IMR-90 (cell line): ENCODE measurements at regions not wholly inside any gene's neighbourhood (a gene's known extent, or its start where the extent isn't known, plus 50 kb on each side); places are given as distances from the start of the nearest gene placed in this dataset.
A peak's percentile ranks its signal among the peaks of the same experiment; 100 is the strongest.

ENCODE experiments used
- ATAC-seq: fragments of 200-7000 bp; cut with Tn5 transposase; 2 replicates; pipeline ENCODE4 v1.9.1; 2020; ENCODE audit warnings: low read depth, mild to moderate bottlenecking, moderate library complexity
- BruUV-seq: library from RNA; stranded (reverse); fragments of 400-500 nt; replicated peaks from 2 replicates; lab custom pipeline; 2021; lab: Mats Ljungman, UMichigan
- CTCF ChIA-PET: fragments of 300-600 bp; formaldehyde crosslinking; extraction: SDS; loops from one replicate; lab custom pipeline; 2021; ENCODE audit warnings: antibody characterized with exemption; lab: Yijun Ruan, JAX
- POLR2A ChIA-PET: fragments of 300-600 bp; sonication (Branson Sonifier 250); formaldehyde crosslinking; loops from one replicate; lab custom pipeline; 2022; ENCODE audit warnings: antibody characterized with exemption; ENCODE audit not compliant: unreplicated experiment; lab: Charles Lee
- DNase-seq: peaks from one replicate; pipeline ENCODE4 v3.0.0; 2013
- H2AFZ ChIP-seq: replicated peaks from 2 replicates; pipeline ENCODE3; 2013; ENCODE audit warnings: low read length, mild to moderate bottlenecking; ENCODE audit not compliant: poor library complexity
- H2AK5ac ChIP-seq: 2 replicates; pipeline ENCODE4 v1.6.1; 2013; ENCODE audit warnings: low read depth, low read length, inconsistent platforms
- H2AK9ac ChIP-seq: replicated peaks from 2 replicates; pipeline ENCODE3; 2013; ENCODE audit warnings: mild to moderate bottlenecking, low read depth, low read length, moderate library complexity; ENCODE audit not compliant: poor library complexity
- H2BK120ac ChIP-seq: 2 replicates; pipeline ENCODE4 v1.6.1; 2013; ENCODE audit warnings: low read depth, low read length, inconsistent platforms
- H2BK15ac ChIP-seq: 3 replicates; pipeline ENCODE4 v1.6.1; 2013; ENCODE audit warnings: low read depth, low read length, inconsistent platforms
- H2BK20ac ChIP-seq: 2 replicates; pipeline ENCODE4 v1.6.1; 2013; ENCODE audit warnings: low read depth, mild to moderate bottlenecking, inconsistent platforms, low read length, moderate library complexity
- H2BK5ac ChIP-seq: 2 replicates; pipeline ENCODE4 v1.6.1; 2013; ENCODE audit warnings: mild to moderate bottlenecking, low read depth, low read length, inconsistent platforms; ENCODE audit not compliant: poor library complexity, severe bottlenecking
- H3K14ac ChIP-seq: replicated peaks from 2 replicates; pipeline ENCODE4 v1.6.1; 2013; ENCODE audit warnings: low read depth, low read length, inconsistent platforms
- H3K18ac ChIP-seq: 2 replicates; pipeline ENCODE4 v1.6.1; 2013; ENCODE audit warnings: low read depth, low read length, control low read depth
- H3K23ac ChIP-seq: 2 replicates; pipeline ENCODE4 v1.6.1; 2013; ENCODE audit warnings: low read depth, low read length, inconsistent platforms
- H3K27ac ChIP-seq: 2 replicates; pipeline ENCODE4 v1.5.1; 2013; ENCODE audit warnings: mild to moderate bottlenecking, control low read depth, low read length; ENCODE audit not compliant: insufficient read depth
- H3K27me3 ChIP-seq: 2 replicates; pipeline ENCODE4 v1.6.1; 2013; ENCODE audit warnings: low read length; ENCODE audit not compliant: control insufficient read depth, insufficient read depth
- H3K36me3 ChIP-seq: 2 replicates; pipeline ENCODE4 v1.6.1; 2013; ENCODE audit warnings: low read length, mixed read lengths; ENCODE audit not compliant: control insufficient read depth, insufficient read depth
- H3K4ac ChIP-seq: 2 replicates; pipeline ENCODE4 v1.6.1; 2013; ENCODE audit warnings: low read depth, low read length, inconsistent platforms
- H3K4me1 ChIP-seq: 2 replicates; pipeline ENCODE4 v1.6.1; 2013; ENCODE audit warnings: low read length, mixed read lengths; ENCODE audit not compliant: control insufficient read depth, insufficient read depth
- H3K4me2 ChIP-seq: 2 replicates; pipeline ENCODE4 v1.6.1; 2013; ENCODE audit warnings: low read depth, mild to moderate bottlenecking, control low read depth, low read length, moderate library complexity
- H3K4me3 ChIP-seq: 2 replicates; pipeline ENCODE4 v1.5.1; 2013; ENCODE audit warnings: low read depth, mild to moderate bottlenecking, control low read depth, low read length, moderate library complexity; ENCODE audit not compliant: insufficient read depth
- H3K56ac ChIP-seq: 2 replicates; pipeline ENCODE4 v1.6.1; 2013; ENCODE audit warnings: low read length, inconsistent platforms; ENCODE audit not compliant: insufficient read depth; ENCODE audit errors: extremely low read depth
- H3K79me1 ChIP-seq, 2 experiments: 2 replicates each; pipeline ENCODE4 v1.6.1; 2013; ENCODE audit warnings: low read length in 2 of 2, inconsistent platforms in 1 of 2, low read depth in 1 of 2
- H3K9ac ChIP-seq: 2 replicates; pipeline ENCODE4 v1.6.1; 2013; ENCODE audit warnings: low read depth, low read length, control low read depth
- H3K9me1 ChIP-seq: 2 replicates; pipeline ENCODE4 v1.6.1; 2013; ENCODE audit warnings: low read length, inconsistent platforms; ENCODE audit not compliant: insufficient read depth
- H3K9me3 ChIP-seq: 2 replicates; pipeline ENCODE4 v1.6.1; 2013; ENCODE audit warnings: low read length; ENCODE audit not compliant: control insufficient read depth, insufficient read depth
- H4K20me1 ChIP-seq: 2 replicates; pipeline ENCODE4 v1.6.1; 2013; ENCODE audit warnings: low read length, inconsistent platforms; ENCODE audit not compliant: insufficient read depth
- H4K5ac ChIP-seq: 2 replicates; pipeline ENCODE4 v1.6.1; 2013; ENCODE audit warnings: mild to moderate bottlenecking, low read depth, low read length, control low read depth
- H4K8ac ChIP-seq, 2 experiments: 2 replicates each; pipeline ENCODE4 v1.6.1; 2013; ENCODE audit warnings: low read depth in 2 of 2, low read length in 2 of 2, control low read depth in 1 of 2, inconsistent platforms in 1 of 2
- H4K91ac ChIP-seq: 2 replicates; pipeline ENCODE4 v1.6.1; 2013; ENCODE audit warnings: low read depth, low read length, inconsistent platforms; ENCODE audit not compliant: insufficient read depth
- CEBPB ChIP-seq: IDR thresholded peaks from 2 replicates; pipeline ENCODE4 v1.6.1; 2012; ENCODE audit warnings: low read depth, low read length, improper control_type of control experiment
- MAFK ChIP-seq: IDR thresholded peaks from 2 replicates; pipeline ENCODE4 v1.6.1; 2012; ENCODE audit warnings: low read depth, low read length, improper control_type of control experiment
- whole genome bisulfite sequencing, 2 experiments: methylation state at CpG; one replicate each; pipeline versions ENCODE4 v1.1.5 to v1.1.7; 2013; ENCODE audit warnings: missing lambda C conversion rate in 2 of 2; ENCODE audit not compliant: insufficient read length in 1 of 2; ENCODE audit errors: extremely low coverage in 2 of 2; 5-methylcytosine and 5-hydroxymethylcytosine counted together
- dilution Hi-C: fragments of 300-500 bp; cut with HindIII; formaldehyde crosslinking; loops from one replicate; pipeline ENCODE4 v1.14.3; 2018; ENCODE audit warnings: low sequenced_read_pairs; ENCODE audit not compliant: unreplicated experiment
- in situ Hi-C: fragments of 300-500 bp; cut with MboI; formaldehyde crosslinking; loops from 3 replicates; pipeline ENCODE4 v1.14.3; 2019; ENCODE audit warnings: low sequenced_read_pairs, inconsistent platforms, mixed read lengths
- intact Hi-C: fragments of 100-400 bp; cut with micrococcal nuclease; formaldehyde crosslinking; loops from 2 replicates; pipeline ENCODE4 v1.10.0; 2022

DNA sequence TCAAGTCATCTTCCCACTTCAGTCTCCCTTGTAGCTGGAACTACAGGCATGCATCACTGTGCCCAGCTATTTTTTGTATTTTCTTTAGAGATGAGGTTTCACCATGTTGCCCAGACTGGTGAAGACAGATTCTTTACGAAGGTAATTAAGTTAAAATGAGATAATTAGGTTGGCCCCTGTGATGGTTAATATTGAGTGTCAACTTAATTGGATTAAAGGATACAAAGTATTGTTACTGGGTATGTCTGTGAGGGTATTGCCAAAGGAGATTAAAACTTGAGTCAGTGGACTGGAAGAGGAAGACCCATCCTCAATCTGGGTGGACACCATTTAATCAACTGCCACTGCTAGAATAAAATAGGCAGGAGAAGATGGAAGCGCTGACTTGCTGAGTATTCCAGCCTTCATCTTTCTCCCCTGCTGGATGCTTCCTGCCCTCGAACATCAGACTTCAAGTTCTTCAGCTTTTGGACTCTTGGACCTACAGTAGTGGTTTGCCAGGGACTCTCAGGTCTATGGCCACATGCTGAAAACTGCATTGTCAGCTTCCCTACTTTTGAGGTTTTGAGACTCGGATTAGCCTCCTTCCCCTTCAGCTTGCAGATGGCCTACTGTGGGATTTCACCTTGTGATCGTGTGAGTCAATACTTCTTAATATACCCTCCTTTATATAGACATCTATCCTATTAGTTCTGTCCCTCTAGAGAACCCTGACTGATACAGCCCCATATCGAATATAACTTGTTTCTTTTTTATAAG, 269.1 kb downstream of the TMX3 start:
- H3K4me3 ChIP-seq: no peak overlapping the region
- no peak overlapping the region for H3K23ac ChIP-seq
- H2BK20ac ChIP-seq: peak overlapping the region; percentile 47; the same call in 1 of the 2 replicates
- H3K27ac ChIP-seq: no peak overlapping the region
- H3K27me3 ChIP-seq: no peaks in the 10 kb centered on the region
- H3K9me1 ChIP-seq: peaks cover 7% of the 10 kb centered on the region
- H3K56ac ChIP-seq: no peak overlapping the region
- no TSS peak for BruUV-seq
- no peaks in the 10 kb centered on the region for H4K20me1 ChIP-seq
- in situ Hi-C loops (no loop called here), dilution Hi-C loops (no loop called here), intact Hi-C loops (no loop called here)
- no peak overlapping the region for H2AK9ac ChIP-seq
- no peak overlapping the region for H2BK5ac ChIP-seq
- no peak overlapping the region for H3K18ac ChIP-seq
- H2BK120ac ChIP-seq: peak overlapping the region; percentile 83; the same call in 1 of the 2 replicates
- no peak for TF ChIP-seq CEBPB
- TF ChIP-seq MAFK: peak; percentile 21; the same call in 1 of the 2 replicates
- peak overlapping the region; percentile 88; the same call in 1 of the 3 replicates for H2BK15ac ChIP-seq
- H4K91ac ChIP-seq: no peak overlapping the region
- H2AFZ ChIP-seq: no peak overlapping the region
- CTCF ChIA-PET: no interaction called here
- H4K8ac ChIP-seq: no peak overlapping the region
- no peak for DNase-seq
- POLR2A ChIA-PET: no interaction called here
- H3K14ac ChIP-seq: 0 out of 2 replicates have a peak overlapping the region, but pooled peaks have one; percentile 14
- H3K36me3 ChIP-seq: no peaks in the 10 kb centered on the region
- ATAC-seq: no peak
- WGBS, 2 experiments: 80% methylated on average over 1 of the region's 6 CpGs; no CpG with 5 or more reads in 1 of the 2 experiments
- H3K79me1 ChIP-seq: no peaks in the 10 kb centered on the region
- H4K5ac ChIP-seq: no peak overlapping the region; the same call in 1 of the 2 replicates
- peaks cover 11% of the 10 kb centered on the region; the same call in 1 of the 2 replicates for H3K4me1 ChIP-seq
- H3K9me3 ChIP-seq: no peaks in the 10 kb centered on the region
- H3K9ac ChIP-seq: no peak overlapping the region
- 0 out of 2 replicates have a peak overlapping the region, but pooled peaks have one; percentile 72 for H3K4ac ChIP-seq
- peak overlapping the region; percentile 72 for H2AK5ac ChIP-seq
- H3K4me2 ChIP-seq: no peak overlapping the region
